ENCODE measurements at regions not wholly inside any gene's neighbourhood (a gene's known extent, or its start where the extent isn't known, plus 50 kb on each side); places are given as distances from the start of the nearest gene placed in this dataset.

DNA sequence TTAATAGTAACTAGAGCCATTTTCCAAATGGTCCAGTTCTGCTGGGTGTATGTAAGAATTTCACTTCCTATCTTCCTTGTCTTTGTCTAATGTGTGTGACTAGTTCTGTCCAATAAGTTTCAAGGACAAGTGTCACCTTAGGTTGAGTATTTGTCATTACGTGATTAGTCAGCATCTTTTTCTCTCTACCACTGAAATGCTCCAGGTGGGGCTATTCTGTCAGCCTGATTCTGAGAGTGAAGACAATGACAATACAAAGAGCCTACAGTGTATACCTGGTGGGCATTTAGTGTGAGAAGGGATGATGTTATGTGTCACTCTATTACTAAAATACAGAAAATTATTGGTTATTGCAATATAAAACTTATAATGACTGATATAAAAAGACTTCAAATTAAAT is 876.3 kb downstream of the C4orf33 start:
- Histone ChIP-seq H3K9me3 (no peaks in the 10 kb centered on the region), H3K27ac (no peak overlapping the region), H3K27me3 (no peaks in the 10 kb centered on the region), H3K36me3 (no peaks in the 10 kb centered on the region), H3K4me3 (no peak overlapping the region), H3K4me1 (no peaks in the 10 kb centered on the region)
- intact Hi-C loops (cut with DNase I; ENCODE audit: low total_unique reads): no loop called here
- no peak for DNase-seq (ENCODE audit: low spot score in 2 of 2)
- TF ChIP-seq CTCF (IDR thresholded peaks at IDR 0.05): no peak

DNA sequence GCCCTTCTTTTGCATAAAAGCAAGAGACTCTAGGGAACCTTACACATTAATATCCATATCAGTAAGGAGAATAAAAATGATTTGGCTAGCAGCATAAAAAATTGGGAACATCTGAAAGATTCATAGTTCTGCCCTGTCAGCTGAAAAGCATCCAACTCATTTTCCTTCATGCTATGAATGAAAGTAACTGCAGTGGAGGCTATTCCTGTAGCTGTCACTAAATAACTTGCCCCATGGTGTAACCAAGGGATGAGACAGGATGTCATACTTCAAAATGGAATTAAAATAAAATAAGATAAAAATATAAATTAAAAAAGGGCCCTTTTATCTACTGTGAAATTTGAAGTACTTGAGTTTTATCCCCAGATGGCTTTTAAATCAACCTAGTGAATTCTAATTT is 878.8 kb downstream of the C4orf33 start:
- intact Hi-C loops (cut with DNase I; ENCODE audit: low total_unique reads): no loop called here
- no peaks in the 10 kb centered on the region for H3K4me1 ChIP-seq
- no peaks in the 10 kb centered on the region for H3K36me3 ChIP-seq
- no peaks in the 10 kb centered on the region for H3K9me3 ChIP-seq
- no peak overlapping the region for H3K4me3 ChIP-seq
- no peak overlapping the region for H3K27ac ChIP-seq
- TF ChIP-seq POLR2A (IDR thresholded peaks at IDR 0.05) (no peak), POLR2AphosphoS5 (IDR thresholded peaks at IDR 0.05) (no peak), CTCF (IDR thresholded peaks at IDR 0.05) (no peak)
- H3K27me3 ChIP-seq: no peaks in the 10 kb centered on the region
- DNase-seq (ENCODE audit: low spot score in 2 of 2): no peak

GRCh38 chr4:129978315-129978714 is 882.4 kb downstream of the C4orf33 start:
- H3K36me3 ChIP-seq: no peaks in the 10 kb centered on the region
- no peak for TF ChIP-seq POLR2A (IDR thresholded peaks at IDR 0.05)
- TF ChIP-seq CTCF (IDR thresholded peaks at IDR 0.05): no peak
- no peak for TF ChIP-seq POLR2AphosphoS5 (IDR thresholded peaks at IDR 0.05)
- no peak for DNase-seq (ENCODE audit: low spot score in 2 of 2)
- no peak overlapping the region for H3K4me3 ChIP-seq
- H3K4me1 ChIP-seq: no peaks in the 10 kb centered on the region
- no peak overlapping the region for H3K27ac ChIP-seq
- intact Hi-C loops (cut with DNase I; ENCODE audit: low total_unique reads): no loop called here
- no peaks in the 10 kb centered on the region for H3K9me3 ChIP-seq
- H3K27me3 ChIP-seq: no peaks in the 10 kb centered on the region

- no peaks in the 10 kb centered on the region for H3K9me3 ChIP-seq
- no peak overlapping the region for H3K27ac ChIP-seq
- TF ChIP-seq CTCF (IDR thresholded peaks at IDR 0.05) (no peak), POLR2AphosphoS5 (IDR thresholded peaks at IDR 0.05) (no peak), POLR2A (IDR thresholded peaks at IDR 0.05) (no peak)
- intact Hi-C loops (cut with DNase I; ENCODE audit: low total_unique reads): no loop called here
- H3K4me1 ChIP-seq: no peaks in the 10 kb centered on the region
- DNase-seq (ENCODE audit: low spot score in 2 of 2): no peak
- no peaks in the 10 kb centered on the region for H3K27me3 ChIP-seq
- no peaks in the 10 kb centered on the region for H3K36me3 ChIP-seq
- no peak overlapping the region for H3K4me3 ChIP-seq
Observed at GRCh38 chr4:129988957-129989356, 893.0 kb downstream of the C4orf33 start.

DNA sequence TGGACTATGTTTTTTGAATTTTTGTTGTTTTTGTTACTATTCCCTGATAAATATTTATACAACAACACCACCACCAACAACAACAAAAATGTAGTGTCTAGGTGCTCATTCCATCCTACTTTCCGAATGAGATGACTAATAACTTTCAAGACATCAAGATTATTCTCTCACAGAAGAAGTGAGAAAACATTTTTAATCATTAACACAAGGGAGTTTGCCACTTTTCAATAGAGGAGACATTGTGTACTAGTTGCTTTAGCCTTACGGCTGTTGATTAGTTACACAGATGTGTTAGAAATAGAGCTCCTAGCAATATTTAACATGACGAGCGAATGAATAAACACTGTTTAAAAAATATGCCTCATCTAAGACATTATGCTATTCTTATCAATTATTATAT is 898.8 kb downstream of the C4orf33 start:
- intact Hi-C loops (cut with DNase I; ENCODE audit: low total_unique reads): no loop called here
- no peak for TF ChIP-seq POLR2A (IDR thresholded peaks at IDR 0.05)
- TF ChIP-seq CTCF (IDR thresholded peaks at IDR 0.05): no peak
- no peak for TF ChIP-seq POLR2AphosphoS5 (IDR thresholded peaks at IDR 0.05)
- no peaks in the 10 kb centered on the region for H3K27me3 ChIP-seq

More for the DNA sequence above, 898.8 kb downstream of the C4orf33 start:
- DNase-seq (ENCODE audit: low spot score in 2 of 2): no peak
- no peak overlapping the region for H3K27ac ChIP-seq
- H3K9me3 ChIP-seq: no peaks in the 10 kb centered on the region
- H3K4me3 ChIP-seq: no peak overlapping the region
- no peaks in the 10 kb centered on the region for H3K4me1 ChIP-seq
- no peaks in the 10 kb centered on the region for H3K36me3 ChIP-seq
